ENCODE measurements at regions not wholly inside any gene's neighbourhood (a gene's known extent, or its start where the extent isn't known, plus 50 kb on each side); places are given as distances from the start of the nearest gene placed in this dataset.

DNA sequence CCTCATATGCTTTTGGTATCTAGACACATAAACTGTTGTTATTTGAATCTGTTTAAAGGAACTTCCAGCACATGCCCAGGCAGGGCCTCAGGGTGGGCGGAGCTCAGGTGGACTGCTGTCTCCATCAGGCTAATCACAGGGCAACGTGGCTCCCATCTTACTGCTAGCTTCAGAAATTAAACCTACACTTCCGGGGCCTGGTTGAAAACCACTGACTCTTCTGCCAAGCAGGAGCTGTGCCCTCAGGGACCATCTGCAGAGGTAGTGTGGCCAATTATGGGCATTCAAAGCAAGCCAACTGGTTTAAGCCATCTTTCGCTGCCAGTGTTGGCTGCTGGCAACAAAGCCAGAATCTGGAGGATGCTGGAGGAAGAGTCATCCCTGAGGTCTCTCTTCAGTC lies 97.5 kb downstream of the TMX1 start:
- Histone ChIP-seq H4K20me1 (ENCODE audit: insufficient read depth) (no peaks in the 10 kb centered on the region), H3K9me2 (no peaks in the 10 kb centered on the region), H2AFZ (ENCODE audit: low read depth) (no peak overlapping the region), H3K4me2 (no peak overlapping the region), H3K4me1 (ENCODE audit: control insufficient read depth in 1 of 2, insufficient read depth in 2 of 2, low read depth in 1 of 2, low read length in 1 of 2) (peaks cover 10 to 29% of the 10 kb centered on the region in 2 experiments), H3F3A (replicated peaks; ENCODE audit: insufficient read depth) (peaks cover 15% of the 10 kb centered on the region), H3K27me3 (ENCODE audit: insufficient read depth) (no peaks in the 10 kb centered on the region), H3K27ac (ENCODE audit: low read depth in 2 of 2, low read length in 1 of 2) (peak overlapping the region in 1 of 2 experiments; percentile 58; a peak in 2 of 4 replicates), H3K4me3 (ENCODE audit: low read depth in 2 of 2, low read length in 1 of 2) (no peak overlapping the region), H3K9me3 (no peaks in the 10 kb centered on the region), H3K79me2 (ENCODE audit: insufficient read depth) (no peaks in the 10 kb centered on the region), H3K36me3 (replicated peaks in 1 of 2; ENCODE audit: control insufficient read depth in 1 of 2, insufficient read depth in 2 of 2, low read length in 1 of 2) (no peaks in the 10 kb centered on the region), H3K9ac (no peak overlapping the region)
- CTCF ChIA-PET: interaction anchor here (0.9 kb wide), 2 partner anchors 23 to 54 kb away, joined by 3 to 4 read pairs; no protein-coding TSS in a partner anchor
- POLR2A ChIA-PET: no interaction called here
- TF ChIP-seq RCOR1 (IDR thresholded peaks at IDR 0.05; ENCODE audit: low read length) (no peak), TEAD4 (IDR thresholded peaks at IDR 0.05; ENCODE audit: borderline replicate concordance, insufficient read depth) (no peak), YY1 (IDR thresholded peaks at IDR 0.05; ENCODE audit: low read depth) (no peak)
- TF ChIP-seq, protein P1, sequence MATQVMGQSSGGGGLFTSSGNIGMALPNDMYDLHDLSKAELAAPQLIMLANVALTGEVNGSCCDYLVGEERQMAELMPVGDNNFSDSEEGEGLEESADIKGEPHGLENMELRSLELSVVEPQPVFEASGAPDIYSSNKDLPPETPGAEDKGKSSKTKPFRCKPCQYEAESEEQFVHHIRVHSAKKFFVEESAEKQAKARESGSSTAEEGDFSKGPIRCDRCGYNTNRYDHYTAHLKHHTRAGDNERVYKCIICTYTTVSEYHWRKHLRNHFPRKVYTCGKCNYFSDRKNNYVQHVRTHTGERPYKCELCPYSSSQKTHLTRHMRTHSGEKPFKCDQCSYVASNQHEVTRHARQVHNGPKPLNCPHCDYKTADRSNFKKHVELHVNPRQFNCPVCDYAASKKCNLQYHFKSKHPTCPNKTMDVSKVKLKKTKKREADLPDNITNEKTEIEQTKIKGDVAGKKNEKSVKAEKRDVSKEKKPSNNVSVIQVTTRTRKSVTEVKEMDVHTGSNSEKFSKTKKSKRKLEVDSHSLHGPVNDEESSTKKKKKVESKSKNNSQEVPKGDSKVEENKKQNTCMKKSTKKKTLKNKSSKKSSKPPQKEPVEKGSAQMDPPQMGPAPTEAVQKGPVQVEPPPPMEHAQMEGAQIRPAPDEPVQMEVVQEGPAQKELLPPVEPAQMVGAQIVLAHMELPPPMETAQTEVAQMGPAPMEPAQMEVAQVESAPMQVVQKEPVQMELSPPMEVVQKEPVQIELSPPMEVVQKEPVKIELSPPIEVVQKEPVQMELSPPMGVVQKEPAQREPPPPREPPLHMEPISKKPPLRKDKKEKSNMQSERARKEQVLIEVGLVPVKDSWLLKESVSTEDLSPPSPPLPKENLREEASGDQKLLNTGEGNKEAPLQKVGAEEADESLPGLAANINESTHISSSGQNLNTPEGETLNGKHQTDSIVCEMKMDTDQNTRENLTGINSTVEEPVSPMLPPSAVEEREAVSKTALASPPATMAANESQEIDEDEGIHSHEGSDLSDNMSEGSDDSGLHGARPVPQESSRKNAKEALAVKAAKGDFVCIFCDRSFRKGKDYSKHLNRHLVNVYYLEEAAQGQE (IDR thresholded peaks at IDR 0.05; ENCODE audit: low read depth, low read length): no peak
- 73% methylated on average over 3 of the region's 4 CpGs for WGBS (ENCODE audit: low lambda C conversion rate)
- peak; percentile 15 for DNase-seq

DNA sequence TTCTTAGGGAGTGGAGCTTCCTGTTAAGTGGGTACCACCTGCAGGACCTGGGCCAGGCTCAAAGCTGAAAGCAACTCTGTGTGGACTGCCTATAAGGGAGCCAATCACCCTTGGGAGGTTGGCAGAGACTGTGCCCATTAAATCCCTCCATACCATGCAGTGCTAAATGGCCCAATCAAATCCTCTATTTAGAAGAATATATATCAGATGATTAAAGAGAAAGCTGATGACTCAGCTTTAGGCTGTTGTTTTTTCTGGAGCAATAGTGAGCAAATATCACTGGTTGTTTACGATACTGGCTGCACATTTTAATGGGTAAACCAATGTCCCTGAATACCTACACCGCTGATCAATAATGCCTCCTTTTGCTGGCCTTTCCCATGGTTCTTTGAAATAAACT lies 101.3 kb downstream of the TMX1 start:
- no peaks in the 10 kb centered on the region for H3K27me3 ChIP-seq (ENCODE audit: insufficient read depth)
- no peak for DNase-seq
- ChIA-PET POLR2A (no interaction called here), CTCF (no interaction called here)
- H3K9ac ChIP-seq: no peak overlapping the region
- TF ChIP-seq, protein P2, sequence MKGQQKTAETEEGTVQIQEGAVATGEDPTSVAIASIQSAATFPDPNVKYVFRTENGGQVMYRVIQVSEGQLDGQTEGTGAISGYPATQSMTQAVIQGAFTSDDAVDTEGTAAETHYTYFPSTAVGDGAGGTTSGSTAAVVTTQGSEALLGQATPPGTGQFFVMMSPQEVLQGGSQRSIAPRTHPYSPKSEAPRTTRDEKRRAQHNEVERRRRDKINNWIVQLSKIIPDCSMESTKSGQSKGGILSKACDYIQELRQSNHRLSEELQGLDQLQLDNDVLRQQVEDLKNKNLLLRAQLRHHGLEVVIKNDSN (IDR thresholded peaks at IDR 0.05; ENCODE audit: borderline replicate concordance, low read depth): no peak
- TF ChIP-seq GATA2 (CRISPR knock-in tag; IDR thresholded peaks at IDR 0.05): no peak
- TF ChIP-seq SIN3A (IDR thresholded peaks at IDR 0.05; ENCODE audit: borderline replicate concordance, low read depth, low read length): no peak
- no peak for TF ChIP-seq JUND (IDR thresholded peaks at IDR 0.05)
- TF ChIP-seq EZH2phosphoT487 (IDR thresholded peaks at IDR 0.05; ENCODE audit: borderline replicate concordance, low read depth): no peak
- TF ChIP-seq, protein P3, sequence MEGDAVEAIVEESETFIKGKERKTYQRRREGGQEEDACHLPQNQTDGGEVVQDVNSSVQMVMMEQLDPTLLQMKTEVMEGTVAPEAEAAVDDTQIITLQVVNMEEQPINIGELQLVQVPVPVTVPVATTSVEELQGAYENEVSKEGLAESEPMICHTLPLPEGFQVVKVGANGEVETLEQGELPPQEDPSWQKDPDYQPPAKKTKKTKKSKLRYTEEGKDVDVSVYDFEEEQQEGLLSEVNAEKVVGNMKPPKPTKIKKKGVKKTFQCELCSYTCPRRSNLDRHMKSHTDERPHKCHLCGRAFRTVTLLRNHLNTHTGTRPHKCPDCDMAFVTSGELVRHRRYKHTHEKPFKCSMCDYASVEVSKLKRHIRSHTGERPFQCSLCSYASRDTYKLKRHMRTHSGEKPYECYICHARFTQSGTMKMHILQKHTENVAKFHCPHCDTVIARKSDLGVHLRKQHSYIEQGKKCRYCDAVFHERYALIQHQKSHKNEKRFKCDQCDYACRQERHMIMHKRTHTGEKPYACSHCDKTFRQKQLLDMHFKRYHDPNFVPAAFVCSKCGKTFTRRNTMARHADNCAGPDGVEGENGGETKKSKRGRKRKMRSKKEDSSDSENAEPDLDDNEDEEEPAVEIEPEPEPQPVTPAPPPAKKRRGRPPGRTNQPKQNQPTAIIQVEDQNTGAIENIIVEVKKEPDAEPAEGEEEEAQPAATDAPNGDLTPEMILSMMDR (IDR thresholded peaks at IDR 0.05): no peak
- no peak for TF ChIP-seq TAF1 (IDR thresholded peaks at IDR 0.05; ENCODE audit: borderline replicate concordance, low read depth, low read length)
- no peak for TF ChIP-seq CHD2 (IDR thresholded peaks at IDR 0.05; ENCODE audit: low read length, partially characterized antibody)
- H2AFZ ChIP-seq (ENCODE audit: low read depth): no peak overlapping the region
- peaks cover 8% of the 10 kb centered on the region for H3F3A ChIP-seq (replicated peaks; ENCODE audit: insufficient read depth)
- H3K9me2 ChIP-seq: no peaks in the 10 kb centered on the region
- no peaks in the 10 kb centered on the region for H3K36me3 ChIP-seq (replicated peaks in 1 of 2; ENCODE audit: control insufficient read depth in 1 of 2, insufficient read depth in 2 of 2, low read length in 1 of 2)
- H3K79me2 ChIP-seq (ENCODE audit: insufficient read depth): no peaks in the 10 kb centered on the region; the same call in 1 of the 2 replicates
- no peak overlapping the region for H3K4me3 ChIP-seq (ENCODE audit: low read depth in 2 of 2, low read length in 1 of 2)
- H3K27ac ChIP-seq (ENCODE audit: low read depth in 2 of 2, low read length in 1 of 2): peak overlapping the region in 1 of 2 experiments; percentile 37; a peak in 1 of 4 replicates
- 97% methylated on average over 2 of the region's 2 CpGs for WGBS (ENCODE audit: low lambda C conversion rate)
- no peaks in the 10 kb centered on the region for H4K20me1 ChIP-seq (ENCODE audit: insufficient read depth)
- H3K4me1 ChIP-seq (ENCODE audit: control insufficient read depth in 1 of 2, insufficient read depth in 2 of 2, low read depth in 1 of 2, low read length in 1 of 2): peaks cover 5 to 6% of the 10 kb centered on the region in 2 experiments; a peak in 3 of 4 replicates
- 0 out of 2 replicates have a peak overlapping the region, but pooled peaks have one; percentile 5 for H3K4me2 ChIP-seq
- no peaks in the 10 kb centered on the region for H3K9me3 ChIP-seq

Measured in SK-N-SH (cell line).